Loucy (cell line): ENCODE measurements at regions not wholly inside any gene's neighbourhood (a gene's known extent, or its start where the extent isn't known, plus 50 kb on each side); places are given as distances from the start of the nearest gene placed in this dataset.

ENCODE experiments used
- H2AFZ ChIP-seq: fragments of 200-600 bp; sonication (generic); 2 replicates; pipeline ENCODE4 v1.6.0; 2016; ENCODE audit warnings: antibody characterized with exemption, mild to moderate bottlenecking, low read length, moderate library complexity
- H3F3A ChIP-seq: fragments of 200-600 bp; 2 replicates; pipeline ENCODE4 v1.6.0; 2016; ENCODE audit warnings: antibody characterized with exemption, low read depth, mild to moderate bottlenecking
- H3K27me3 ChIP-seq: fragments of 200-600 bp; sonication (generic); 2 replicates; pipeline ENCODE4 v1.6.1; 2014; ENCODE audit warnings: low read length, mild to moderate bottlenecking; ENCODE audit not compliant: insufficient read depth, poor library complexity, severe bottlenecking
- H3K36me3 ChIP-seq: fragments of 200-600 bp; sonication (generic); 2 replicates; pipeline ENCODE4 v1.6.1; 2016; ENCODE audit warnings: low read length; ENCODE audit not compliant: insufficient read depth
- H3K4me1 ChIP-seq: fragments of 200-600 bp; sonication (generic); 2 replicates; pipeline ENCODE4 v1.5.1; 2014; ENCODE audit warnings: low read length, mild to moderate bottlenecking; ENCODE audit not compliant: insufficient read depth, poor library complexity, severe bottlenecking
- H3K4me2 ChIP-seq: fragments of 200-600 bp; sonication (generic); 2 replicates; pipeline ENCODE4 v1.6.0; 2014; ENCODE audit warnings: antibody characterized with exemption, low read length, low read depth, mild to moderate bottlenecking; ENCODE audit not compliant: poor library complexity, severe bottlenecking
- H3K4me3 ChIP-seq: fragments of 200-600 bp; sonication (generic); 2 replicates; pipeline ENCODE4 v1.5.1; 2014; ENCODE audit warnings: low read length, mild to moderate bottlenecking, mixed read lengths; ENCODE audit not compliant: poor library complexity, severe bottlenecking
- H3K79me2 ChIP-seq: fragments of 200-600 bp; sonication (generic); 2 replicates; pipeline ENCODE4 v1.6.1; 2014; ENCODE audit warnings: low read length; ENCODE audit not compliant: insufficient read depth
- H3K9ac ChIP-seq: fragments of 200-600 bp; sonication (generic); 2 replicates; pipeline ENCODE4 v1.6.0; 2014; ENCODE audit warnings: mild to moderate bottlenecking, low read depth, low read length, moderate library complexity; ENCODE audit not compliant: poor library complexity, severe bottlenecking
- H3K9me2 ChIP-seq: fragments of 200-600 bp; sonication (generic); replicated peaks from 2 replicates; pipeline ENCODE4 v1.6.1; 2016; ENCODE audit warnings: low read depth, low read length, mixed read lengths
- H3K9me3 ChIP-seq: fragments of 200-600 bp; sonication (generic); 2 replicates; pipeline ENCODE4 v1.6.1; 2014; ENCODE audit warnings: mild to moderate bottlenecking, antibody characterized with exemption, low read length, low read depth; ENCODE audit not compliant: insufficient read depth
- H4K20me1 ChIP-seq: fragments of 200-600 bp; sonication (generic); 2 replicates; pipeline ENCODE4 v1.6.0; 2014; ENCODE audit warnings: antibody characterized with exemption, low read length, mild to moderate bottlenecking; ENCODE audit not compliant: insufficient read depth, poor library complexity, severe bottlenecking
- CTCF ChIP-seq: fragments of 200-600 bp; sonication (generic); conservative IDR thresholded peaks from 2 replicates; pipeline ENCODE4 v1.5.1; 2014; ENCODE audit warnings: mild to moderate bottlenecking, antibody characterized with exemption, low read length
- EZH2phosphoT487 ChIP-seq: fragments of 200-600 bp; IDR thresholded peaks from 2 replicates; pipeline ENCODE4 v1.6.1; 2018; ENCODE audit warnings: antibody characterized with exemption, mild to moderate bottlenecking, moderate library complexity, borderline replicate concordance

DNA sequence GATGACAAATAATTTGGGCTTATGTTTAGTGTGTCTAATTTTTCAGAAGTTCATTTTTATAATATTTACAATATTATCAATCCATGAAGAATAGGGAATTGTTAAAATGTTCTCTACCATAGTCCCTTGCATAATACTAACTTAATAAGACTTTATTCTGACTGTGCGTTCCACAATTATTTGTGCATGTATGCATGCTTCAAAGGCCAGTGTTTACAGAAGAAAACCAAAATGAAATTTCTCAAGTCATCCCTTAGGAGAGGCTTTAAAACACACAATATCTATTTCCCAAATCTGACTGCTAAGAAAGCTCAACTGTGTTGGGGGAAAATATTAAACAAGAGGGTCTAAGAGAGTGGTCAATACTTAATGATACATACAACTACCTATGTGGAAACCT is 226.3 kb upstream of the ANKRD50 start:
- Histone ChIP-seq H3K4me2 (no peak overlapping the region), H3K4me1 (no peaks in the 10 kb centered on the region), H3K9ac (no peak overlapping the region), H3K9me3 (no peaks in the 10 kb centered on the region), H3K27me3 (no peaks in the 10 kb centered on the region), H3F3A (no peaks in the 10 kb centered on the region), H4K20me1 (no peaks in the 10 kb centered on the region), H3K36me3 (no peaks in the 10 kb centered on the region), H3K9me2 (no peaks in the 10 kb centered on the region), H2AFZ (no peak overlapping the region), H3K79me2 (no peaks in the 10 kb centered on the region), H3K4me3 (no peak overlapping the region)
- no peak for TF ChIP-seq EZH2phosphoT487

GRCh38 chr4:124937993-124938392 is 225.5 kb upstream of the ANKRD50 start:
- Histone ChIP-seq H3K27me3 (no peaks in the 10 kb centered on the region), H3F3A (no peaks in the 10 kb centered on the region), H3K79me2 (no peaks in the 10 kb centered on the region), H3K36me3 (no peaks in the 10 kb centered on the region), H4K20me1 (no peaks in the 10 kb centered on the region), H3K4me1 (no peaks in the 10 kb centered on the region), H3K4me3 (no peak overlapping the region), H2AFZ (no peak overlapping the region), H3K4me2 (no peak overlapping the region), H3K9ac (no peak overlapping the region), H3K9me3 (no peaks in the 10 kb centered on the region), H3K9me2 (no peaks in the 10 kb centered on the region)
- no peak for TF ChIP-seq CTCF
- TF ChIP-seq EZH2phosphoT487: no peak

- Histone ChIP-seq H3K4me2 (no peak overlapping the region), H3K4me3 (no peak overlapping the region), H3K9me3 (no peaks in the 10 kb centered on the region), H3K27me3 (no peaks in the 10 kb centered on the region), H2AFZ (no peak overlapping the region), H3K79me2 (no peaks in the 10 kb centered on the region), H3K36me3 (no peaks in the 10 kb centered on the region), H3F3A (no peaks in the 10 kb centered on the region), H3K4me1 (no peaks in the 10 kb centered on the region), H3K9me2 (no peaks in the 10 kb centered on the region), H3K9ac (no peak overlapping the region), H4K20me1 (no peaks in the 10 kb centered on the region)
- TF ChIP-seq EZH2phosphoT487: no peak
- no peak for TF ChIP-seq CTCF
Measured at GRCh38 chr4:124936427-124936826, 223.9 kb upstream of the ANKRD50 start.

DNA sequence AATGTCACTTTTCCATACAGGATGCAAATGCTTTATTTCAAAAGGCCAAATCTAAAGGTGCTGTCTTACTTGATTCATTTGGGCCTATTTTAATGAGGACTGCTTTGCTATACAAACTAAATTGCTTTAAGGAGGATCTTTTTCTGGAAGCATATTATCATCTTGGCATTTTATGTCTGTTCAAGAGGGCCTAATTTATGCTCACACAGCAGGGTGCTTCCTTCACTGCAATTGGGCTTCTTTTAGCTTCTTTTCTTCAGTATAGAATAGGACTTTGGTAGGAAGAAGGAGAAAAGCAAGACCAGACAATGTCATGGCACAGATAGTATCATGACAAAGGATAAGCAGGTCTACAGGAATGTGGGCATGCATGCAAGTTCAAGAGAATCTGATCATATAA is 222.4 kb upstream of the ANKRD50 start:
- no peak for TF ChIP-seq EZH2phosphoT487
- no peak for TF ChIP-seq CTCF
- Histone ChIP-seq H2AFZ (no peak overlapping the region), H3F3A (no peaks in the 10 kb centered on the region), H3K9ac (no peak overlapping the region), H3K4me3 (no peak overlapping the region), H3K4me2 (no peak overlapping the region), H3K79me2 (no peaks in the 10 kb centered on the region), H4K20me1 (no peaks in the 10 kb centered on the region), H3K9me2 (no peaks in the 10 kb centered on the region), H3K36me3 (no peaks in the 10 kb centered on the region), H3K9me3 (no peaks in the 10 kb centered on the region), H3K4me1 (no peaks in the 10 kb centered on the region), H3K27me3 (no peaks in the 10 kb centered on the region)
